Hematopoietic multipotent progenitor cell (in vitro differentiated cells): ENCODE measurements at regions not wholly inside any gene's neighbourhood (a gene's known extent, or its start where the extent isn't known, plus 50 kb on each side); places are given as distances from the start of the nearest gene placed in this dataset.
"Not testable (repeated sequence)": the region's sequence is repeated elsewhere in the genome, so short reads cannot be mapped to it uniquely, and the experiment has no call there.

Experiments used
- DNase-seq, 3 donors: peaks; one replicate each; pipeline ENCODE4 v3.0.0-alpha.2; 2011 to 2015; ENCODE audit warnings: low read depth in 2 of 3, low spot score in 2 of 3

DNA sequence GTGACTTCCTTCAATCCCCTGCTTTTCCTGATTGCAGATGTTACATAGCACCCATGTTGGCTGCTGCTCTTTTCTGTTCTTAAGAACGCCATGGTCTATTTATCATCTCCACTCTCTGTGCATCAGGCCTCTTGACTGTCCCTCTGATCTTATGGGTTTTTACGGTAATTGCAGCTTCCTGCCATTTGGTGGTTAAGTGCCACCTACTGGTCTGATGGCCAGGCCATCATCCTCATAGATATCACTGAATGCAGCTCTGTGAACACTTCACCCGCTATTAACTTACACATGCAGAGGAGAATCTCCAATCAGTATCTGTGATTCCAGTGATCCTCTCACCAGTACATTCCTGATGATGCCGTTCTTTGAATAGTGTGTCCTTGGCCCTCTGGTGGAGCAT, 382.4 kb downstream of the TRAM1L1 start:
- peak in 2 of 3 donors; percentile 2 to 4 for DNase-seq

DNA sequence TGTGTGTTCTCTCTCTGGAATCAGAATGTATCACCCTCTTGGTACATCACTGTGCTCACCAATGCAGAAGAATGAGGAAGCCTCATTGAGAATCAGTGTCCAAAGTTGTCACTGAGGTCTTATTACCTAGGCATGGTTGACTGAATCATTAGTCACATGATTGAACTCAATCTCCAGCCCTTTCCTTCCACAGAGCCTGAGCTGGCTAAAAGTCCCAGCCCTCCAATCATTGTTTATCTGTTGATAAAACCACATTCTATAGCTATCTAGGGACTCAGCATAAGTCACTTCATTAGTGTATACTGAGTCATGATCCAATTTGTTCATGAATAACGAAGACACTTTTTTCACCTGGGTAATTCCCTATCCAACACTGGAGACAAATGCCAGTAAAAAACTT, 396.8 kb downstream of the TRAM1L1 start:
- no peak for DNase-seq

DNA sequence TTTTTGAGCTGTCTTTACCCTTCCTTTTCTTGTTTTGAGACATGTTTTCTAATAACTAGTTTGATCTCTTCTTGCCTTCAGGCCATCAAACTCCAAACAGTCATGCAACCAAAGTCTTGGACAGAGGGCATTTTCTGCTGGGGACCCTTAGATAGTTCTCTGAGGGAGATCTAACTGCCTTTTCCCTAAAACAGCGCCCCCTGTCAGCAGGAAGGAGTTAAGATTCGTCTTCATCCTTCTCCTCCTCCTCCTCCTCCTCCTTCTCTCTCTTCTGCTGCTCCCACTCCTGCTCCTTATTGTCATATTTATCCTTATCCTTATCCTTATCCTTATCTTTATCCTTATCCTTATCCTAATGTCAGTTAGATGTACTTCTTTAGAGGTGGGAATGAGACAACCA, 417.2 kb downstream of the TRAM1L1 start:
- DNase-seq = no peak

DNA sequence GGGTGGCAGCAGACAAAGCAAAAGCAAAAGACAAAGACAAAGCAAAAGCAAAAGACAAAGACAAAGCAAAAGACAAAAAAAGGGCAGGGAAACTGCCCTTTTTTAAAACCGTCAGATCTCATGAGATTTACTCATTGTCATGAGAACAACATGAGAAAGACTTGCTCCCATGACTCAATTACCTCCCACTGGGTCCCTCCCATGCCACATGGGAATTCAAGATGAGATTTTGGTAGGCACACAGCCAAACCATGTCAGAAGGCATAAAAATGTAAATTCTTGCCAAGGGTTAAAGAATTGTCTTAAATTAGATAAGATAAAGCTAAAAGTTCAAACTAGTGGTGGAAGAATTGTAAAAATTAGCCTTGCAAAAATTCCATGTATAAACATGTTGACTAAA, 419.7 kb downstream of the TRAM1L1 start:
- DNase-seq = no peak

DNA sequence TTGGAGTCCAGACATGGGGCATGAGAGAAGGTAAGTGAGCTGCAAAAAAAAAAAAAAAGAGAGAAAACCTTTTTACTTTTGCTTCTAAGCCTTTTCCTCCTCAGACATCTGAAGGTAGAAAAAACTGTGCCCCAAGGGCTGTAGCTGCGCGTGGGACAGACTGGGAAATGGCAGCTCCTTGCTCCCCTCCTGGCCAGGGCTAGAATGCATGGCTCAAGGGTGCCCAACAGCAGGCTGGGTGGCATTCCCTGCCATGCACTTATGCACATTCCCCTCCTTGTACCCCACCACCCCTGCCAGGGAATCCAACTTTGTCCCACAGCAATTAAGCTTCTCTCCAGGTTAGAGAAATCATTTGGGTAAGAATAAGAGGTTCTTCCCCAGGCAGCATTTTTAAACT, 421.2 kb downstream of the TRAM1L1 start:
- DNase-seq = no peak

DNA sequence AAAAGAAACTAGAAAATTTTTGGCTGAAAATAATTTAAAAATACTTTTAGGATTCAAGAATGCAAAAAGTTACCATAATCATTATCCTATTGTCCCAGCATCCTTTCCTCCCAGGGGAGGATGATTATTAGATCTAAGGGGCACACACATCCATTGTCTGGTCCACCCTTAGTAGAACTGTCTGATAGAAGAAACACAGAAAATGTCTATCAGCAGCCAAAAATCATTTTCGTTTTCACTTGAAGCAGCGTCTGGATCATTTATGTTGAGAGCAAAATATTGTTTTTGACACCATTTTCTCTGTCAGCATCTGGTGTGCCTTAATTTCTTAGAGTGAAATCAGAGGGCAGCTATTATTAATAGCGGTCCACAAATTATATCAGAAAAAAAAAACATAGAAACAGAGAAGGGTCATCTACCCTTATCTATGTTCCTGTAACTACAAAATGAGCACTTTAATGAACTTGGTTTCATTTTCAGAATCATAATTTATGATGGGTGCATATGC, 446.3 kb downstream of the TRAM1L1 start:
- no peak for DNase-seq

DNA sequence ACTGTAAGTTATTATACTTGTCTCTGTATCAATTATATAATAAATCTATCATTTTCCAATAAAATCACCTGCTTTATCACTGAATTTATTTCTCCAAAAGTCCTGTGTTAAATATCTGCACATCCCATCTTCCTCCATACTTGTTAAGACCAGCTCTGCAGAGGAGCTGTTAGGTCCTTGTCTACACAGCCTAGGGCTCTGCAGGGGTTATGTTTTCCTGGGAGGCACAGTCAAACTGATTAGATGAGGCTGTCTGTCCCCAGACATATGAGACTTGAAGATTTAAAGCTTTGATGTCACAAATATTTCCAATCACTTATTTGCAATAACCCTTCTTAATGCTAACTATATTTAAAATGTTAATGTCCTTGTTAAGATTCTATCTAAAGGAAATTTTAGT, 446.8 kb downstream of the TRAM1L1 start:
- no peak for DNase-seq

DNA sequence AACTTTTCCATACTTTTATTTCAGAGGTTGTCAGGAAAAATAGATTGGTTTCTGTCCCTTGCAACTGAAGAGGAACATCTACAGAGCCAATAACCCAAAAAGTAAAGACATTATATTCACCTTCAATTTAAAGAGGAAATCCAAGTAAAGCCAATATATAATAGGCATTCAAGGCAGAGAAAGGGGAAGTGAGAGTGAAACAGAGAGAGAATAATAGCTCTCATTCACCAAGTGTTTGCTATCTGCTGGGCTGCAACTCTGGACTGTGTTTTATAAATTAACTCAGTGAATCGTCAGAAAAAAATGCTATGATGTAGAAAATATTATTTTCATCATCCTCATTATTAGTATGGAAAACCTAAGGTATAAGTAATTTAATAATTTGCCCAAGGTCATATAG, 448.5 kb downstream of the TRAM1L1 start:
- DNase-seq = peak in 1 of 3 donors; percentile 17

DNA sequence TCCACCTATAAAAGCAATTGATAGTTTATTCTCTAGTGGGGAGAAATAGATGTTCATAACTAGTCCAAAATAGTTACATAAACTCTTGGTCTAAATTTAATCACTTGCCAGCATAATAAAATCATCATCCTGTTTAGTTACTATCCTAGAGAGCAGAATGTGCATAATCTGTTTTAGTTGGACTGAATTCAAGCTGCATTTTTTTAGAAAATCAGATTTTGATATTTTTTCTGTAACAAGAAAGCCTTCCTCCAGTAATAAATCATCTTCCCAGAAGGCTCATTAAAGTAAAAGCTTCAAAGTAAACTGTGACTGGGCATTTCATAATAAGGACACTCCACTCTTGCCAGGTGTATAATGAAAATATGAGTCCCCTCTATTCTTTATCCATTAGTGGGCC, 453.1 kb downstream of the TRAM1L1 start:
- no peak for DNase-seq

DNA sequence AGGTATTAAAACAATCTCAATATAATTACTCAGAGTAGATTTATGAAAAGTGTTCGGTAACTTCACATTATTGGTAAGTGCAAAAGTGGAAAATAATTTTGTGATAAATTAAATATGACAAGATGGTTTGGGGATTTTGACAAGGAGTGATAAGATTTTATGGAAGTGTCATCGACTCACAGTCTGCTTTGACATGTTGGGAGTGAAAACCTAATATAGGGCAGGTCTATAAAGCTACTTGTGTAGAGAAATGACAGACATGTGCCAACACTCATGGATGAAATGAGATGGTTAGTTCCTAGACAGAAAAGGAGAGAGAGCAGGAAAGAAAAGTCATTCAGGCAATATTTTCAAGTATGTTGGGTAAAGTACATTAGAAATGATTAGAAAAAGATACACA, 456.8 kb downstream of the TRAM1L1 start:
- no peak for DNase-seq

DNA sequence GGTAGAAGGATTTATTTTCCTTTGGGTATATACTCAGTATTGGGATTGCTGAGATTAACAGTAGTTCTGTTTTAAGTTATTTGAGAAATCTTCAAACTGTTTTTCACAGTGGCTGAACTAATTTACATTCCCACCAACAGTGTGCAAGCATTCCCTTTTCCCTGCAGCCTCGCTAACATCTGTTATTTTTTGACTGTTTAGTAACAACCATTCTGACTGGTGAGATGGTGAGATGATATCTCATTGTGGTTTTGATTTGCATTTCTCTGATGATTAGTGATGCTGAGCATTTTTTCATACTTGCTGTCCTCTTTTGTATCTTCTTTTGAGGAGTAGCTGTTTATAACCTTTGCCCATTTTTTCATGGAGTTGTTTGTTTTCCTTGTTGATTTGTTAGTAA, 457.8 kb downstream of the TRAM1L1 start:
- DNase-seq = no peak

DNA sequence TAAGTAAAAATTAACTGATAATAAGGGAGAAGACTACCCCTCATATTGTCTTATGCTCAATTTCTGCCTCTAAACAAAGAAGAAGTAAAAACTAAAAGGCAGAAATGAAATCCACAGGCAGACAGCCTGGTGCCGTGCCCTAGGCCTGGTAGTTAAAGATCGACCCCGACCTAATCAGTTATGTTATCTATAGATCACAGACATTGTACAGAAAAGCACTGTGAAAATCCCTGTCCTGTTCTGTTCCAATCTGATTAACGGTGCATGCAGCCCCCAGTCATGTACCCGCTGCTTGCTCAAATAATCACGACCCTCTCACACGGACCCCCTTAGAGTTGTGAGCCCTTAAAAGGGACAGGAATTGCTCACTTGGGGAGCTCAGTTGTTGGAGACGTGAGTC, 465.9 kb downstream of the TRAM1L1 start:
- not testable (repeated sequence) for DNase-seq

DNA sequence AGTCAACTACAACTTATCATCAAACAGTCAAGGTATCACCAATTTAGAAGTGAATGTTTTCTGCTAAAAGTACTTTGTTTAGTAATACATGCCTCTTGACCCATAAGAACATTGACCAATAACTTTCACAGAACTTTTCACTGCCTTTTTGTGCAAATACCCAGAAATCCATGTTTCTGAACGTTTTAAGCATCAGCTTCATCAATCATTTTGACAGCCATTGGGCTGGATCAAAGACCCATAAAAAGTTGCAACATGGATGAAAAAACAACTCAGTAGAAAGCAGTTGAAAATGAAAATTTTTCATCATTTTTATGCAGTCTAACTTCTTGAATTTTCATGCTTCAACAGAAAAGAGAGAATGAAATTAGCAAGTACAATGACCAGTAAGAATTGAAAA, 466.7 kb downstream of the TRAM1L1 start:
- DNase-seq = no peak

DNA sequence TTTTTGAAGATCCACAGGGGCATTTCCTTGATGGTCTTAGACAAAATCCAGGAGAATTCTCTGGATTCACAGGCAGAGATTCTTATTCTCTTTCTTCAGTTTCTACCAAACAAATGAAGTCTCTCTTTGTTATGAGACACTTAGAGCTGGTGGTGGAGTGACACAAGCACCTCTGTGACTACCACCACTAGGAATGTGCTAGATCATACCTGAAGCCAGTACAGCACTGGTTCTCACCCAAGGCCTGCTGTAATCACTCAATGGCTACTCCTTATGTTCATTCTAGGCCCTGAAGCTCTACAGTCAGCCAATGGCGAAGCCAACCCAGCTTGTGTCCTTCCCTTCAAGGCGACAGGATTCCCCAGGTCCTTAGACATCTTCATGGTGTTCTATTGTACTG, 482.3 kb downstream of the TRAM1L1 start:
- DNase-seq = no peak

DNA sequence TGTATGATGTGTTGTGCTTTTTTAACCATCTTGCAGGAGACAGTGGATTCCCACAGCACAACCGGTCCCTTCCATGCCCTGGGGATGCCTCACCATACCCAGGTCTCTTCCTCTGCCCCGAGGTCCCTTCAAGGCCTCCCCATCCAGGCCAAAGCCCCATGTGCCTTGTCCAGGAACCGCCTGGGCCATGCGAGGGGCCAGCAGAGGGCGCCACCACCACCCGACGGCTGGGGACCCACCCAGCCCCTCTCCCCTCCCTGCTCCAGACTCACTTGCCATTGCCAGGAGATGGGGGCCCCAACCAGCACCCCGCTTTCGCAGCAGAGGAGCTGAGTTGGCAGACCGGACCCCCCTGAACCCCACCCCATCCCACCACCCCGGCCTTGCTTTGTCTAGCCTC, 485.5 kb downstream of the TRAM1L1 start:
- no peak for DNase-seq

DNA sequence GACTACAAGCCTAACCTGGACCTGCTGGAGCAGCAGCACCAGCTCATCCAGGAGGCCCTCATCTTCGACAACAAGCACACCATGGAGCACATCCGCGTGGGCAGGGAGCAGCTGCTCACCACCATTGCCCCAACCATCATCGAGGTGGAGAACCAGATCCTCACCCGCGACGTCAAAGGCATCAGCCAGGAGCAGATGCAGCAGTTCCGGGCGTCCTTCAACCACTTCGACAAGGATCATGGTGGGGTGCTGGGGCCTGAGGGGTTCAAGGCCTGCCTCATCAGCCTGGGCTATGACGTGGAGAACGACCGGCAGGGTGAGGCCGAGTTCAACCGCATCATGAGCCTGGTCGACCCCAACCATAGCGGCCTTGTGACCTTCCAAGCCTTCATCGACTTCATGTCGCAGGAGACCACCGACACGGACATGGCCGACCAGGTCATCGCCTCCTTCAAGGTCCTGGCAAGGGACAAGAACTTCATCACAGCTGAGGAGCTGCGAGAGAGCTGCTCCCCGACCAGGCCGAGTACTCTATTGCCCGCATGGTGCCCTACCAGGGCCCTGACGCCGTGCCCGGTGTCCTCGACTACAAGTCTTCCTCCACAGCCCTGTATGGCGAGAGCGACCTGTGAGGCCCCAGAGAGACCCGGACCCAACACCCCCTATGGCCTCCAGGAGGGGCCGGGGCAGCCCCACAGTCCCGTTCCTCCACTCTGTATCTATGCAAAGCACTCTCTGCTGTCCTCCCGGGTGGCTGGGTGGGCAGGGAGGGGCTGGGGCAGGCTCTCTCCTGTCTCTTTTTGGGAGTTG, 486.2 kb downstream of the TRAM1L1 start:
- DNase-seq = no peak

DNA sequence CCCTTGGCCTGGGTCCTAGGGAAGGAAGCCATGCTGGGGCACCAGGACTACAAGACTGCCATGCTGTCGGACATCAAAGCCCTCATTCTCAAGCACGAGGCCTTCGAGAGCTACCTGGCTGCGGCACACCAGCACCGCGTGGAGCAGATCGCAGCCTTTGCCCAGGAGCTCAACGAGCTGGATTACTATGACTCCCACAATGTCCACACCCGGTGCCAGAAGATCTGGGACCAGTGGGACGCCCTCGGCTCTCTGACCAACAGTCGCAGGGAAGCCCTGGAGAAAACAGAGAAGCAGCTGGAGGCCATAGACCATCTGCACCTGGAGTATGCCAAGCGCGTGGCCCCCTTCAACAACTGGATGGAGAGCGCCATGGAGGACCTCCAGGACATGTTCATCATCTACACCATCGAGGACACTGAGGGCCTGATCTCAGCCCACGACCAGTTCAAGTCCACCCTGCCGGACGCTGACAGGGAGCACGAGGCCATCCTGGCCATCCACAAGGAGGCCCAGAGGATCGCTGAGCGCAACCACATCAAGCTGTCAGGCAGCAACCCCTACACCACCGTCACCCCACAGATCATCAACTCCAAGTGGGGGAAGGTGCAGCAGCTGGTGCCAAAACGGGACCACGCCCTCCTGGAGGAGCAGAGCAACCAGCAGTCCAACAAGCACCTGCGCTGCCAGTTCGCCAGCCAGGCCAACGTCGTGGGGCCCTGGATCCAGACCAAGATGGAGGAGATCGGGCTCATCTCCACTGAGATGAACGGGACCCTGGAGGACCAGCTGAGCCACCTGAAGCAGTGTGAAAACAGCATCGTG, 487.0 kb downstream of the TRAM1L1 start:
- no peak for DNase-seq

DNA sequence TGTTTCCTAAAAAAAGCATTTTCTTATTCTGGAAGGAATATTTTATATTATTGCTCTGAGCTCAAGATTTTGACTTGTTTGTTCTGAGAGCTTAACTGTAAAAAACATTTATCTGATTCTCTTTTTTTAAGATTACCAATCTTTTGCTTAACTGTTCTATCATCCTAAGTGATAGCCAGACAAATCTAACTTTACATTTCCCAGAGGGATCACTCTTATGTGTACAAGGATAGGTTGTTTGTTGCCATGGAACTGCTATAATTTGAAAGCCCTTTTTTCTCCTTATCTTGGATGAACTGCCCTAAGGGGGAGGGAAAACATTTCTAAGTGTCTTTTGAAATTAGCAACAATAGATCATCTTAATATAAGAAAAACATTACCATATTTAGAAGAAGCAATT, 494.7 kb downstream of the TRAM1L1 start:
- DNase-seq = no peak

DNA sequence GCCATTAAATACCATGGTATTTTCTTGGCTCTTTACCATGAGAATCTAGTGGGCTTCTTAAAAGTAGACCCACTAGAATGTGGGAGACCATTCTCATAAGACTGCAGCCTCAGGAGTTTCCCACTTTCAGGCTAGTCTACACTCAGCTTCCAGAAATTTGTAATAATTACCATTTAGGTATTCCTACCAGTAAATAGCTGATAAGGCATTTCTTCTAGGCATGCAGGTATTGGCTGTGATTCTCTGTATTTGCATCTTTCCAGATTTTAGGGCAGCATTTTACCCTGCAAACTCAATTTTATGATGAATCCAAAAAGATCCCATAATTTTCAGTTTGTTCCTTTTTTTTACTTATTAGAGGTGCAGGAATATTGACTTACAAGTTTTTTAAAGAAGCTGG, 496.6 kb downstream of the TRAM1L1 start:
- DNase-seq = no peak

DNA sequence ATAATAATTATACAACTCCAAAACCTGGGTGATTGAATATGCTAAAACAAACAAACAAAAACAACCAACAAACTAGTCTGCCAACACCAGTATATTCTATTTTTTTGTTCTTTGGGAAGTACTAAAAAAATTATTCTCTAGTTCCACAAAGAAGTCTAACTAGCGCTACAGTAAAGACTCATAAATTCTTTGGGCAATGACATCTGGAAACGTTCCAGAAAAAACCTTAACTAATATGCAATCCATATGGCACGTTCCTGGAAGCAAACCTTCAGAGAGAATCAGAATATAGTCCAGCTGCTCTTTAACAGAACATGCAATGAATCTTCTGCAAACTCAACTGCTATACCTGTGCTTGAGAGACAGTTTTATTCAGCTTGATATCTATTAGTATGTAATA, 500.1 kb downstream of the TRAM1L1 start:
- no peak for DNase-seq

DNA sequence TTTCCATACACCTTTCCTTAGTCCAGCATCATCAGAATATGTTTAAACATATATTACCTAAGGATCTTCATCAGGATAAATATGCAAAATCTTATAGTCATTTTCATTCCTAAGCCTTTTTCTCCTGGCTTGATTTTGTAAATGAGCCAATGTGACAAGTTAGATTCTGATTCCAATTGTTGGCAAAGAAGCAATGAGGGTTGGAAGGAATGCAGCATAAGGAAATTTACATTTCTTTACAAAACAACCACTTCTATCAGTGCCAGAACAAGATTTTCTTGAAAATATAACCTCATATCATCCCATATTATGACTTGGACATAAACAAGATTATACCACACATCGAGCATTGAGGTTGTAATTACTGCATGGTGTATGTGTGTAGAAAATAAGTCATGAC, 508.1 kb downstream of the TRAM1L1 start:
- no peak for DNase-seq

DNA sequence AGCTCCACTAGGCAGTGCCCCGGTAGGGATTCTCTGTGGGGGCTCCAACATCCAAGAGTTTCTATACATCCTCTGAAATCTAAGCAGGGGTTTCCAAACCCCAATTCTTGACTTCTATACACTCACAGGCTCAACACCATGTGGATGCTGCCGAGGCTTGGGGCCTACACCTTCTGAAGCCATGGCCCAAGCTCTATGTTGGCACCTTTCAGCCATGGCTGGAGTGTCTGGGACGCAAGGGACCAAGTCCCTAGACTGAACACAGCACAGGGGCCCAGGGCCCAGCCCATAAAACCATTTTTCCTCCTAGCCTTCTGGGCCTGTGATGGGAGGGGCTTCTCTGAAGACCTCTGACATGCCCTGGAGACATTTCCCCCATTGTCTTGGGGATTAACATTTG, 511.8 kb downstream of the TRAM1L1 start:
- DNase-seq = no peak
